ENCODE measurements at regions not wholly inside any gene's neighbourhood (a gene's known extent, or its start where the extent isn't known, plus 50 kb on each side); places are given as distances from the start of the nearest gene placed in this dataset.
"Not testable (repeated sequence)": the region's sequence is repeated elsewhere in the genome, so short reads cannot be mapped to it uniquely, and the experiment has no call there.

DNA sequence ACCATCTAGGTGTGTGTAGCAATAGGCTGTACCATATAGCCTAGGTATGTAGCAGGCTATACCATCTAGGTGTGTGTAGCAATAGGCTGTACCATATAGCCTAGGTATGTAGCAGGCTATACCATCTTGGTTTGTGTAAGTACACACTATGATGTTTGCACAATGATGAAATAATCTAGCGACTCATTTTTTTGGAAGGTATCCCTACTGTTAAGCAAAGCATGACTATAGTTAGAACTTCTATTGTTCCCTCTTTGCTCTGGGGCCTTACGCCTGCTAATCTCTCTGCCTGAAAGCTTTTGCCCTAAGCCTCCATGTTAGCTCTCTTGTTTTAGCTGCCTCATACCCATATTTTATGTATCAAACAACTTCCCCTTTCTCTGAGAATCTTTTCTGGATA is 563.3 kb downstream of the PIK3C3 start:
- TF ChIP-seq POLR2A, POLR2AphosphoS5 (IDR thresholded peaks at IDR 0.05; ENCODE audit: low read depth, low read length): not testable (repeated sequence)

All from GM12892 (cell line).